NT2/D1 (cell line): ENCODE measurements at regions not wholly inside any gene's neighbourhood (a gene's known extent, or its start where the extent isn't known, plus 50 kb on each side); places are given as distances from the start of the nearest gene placed in this dataset.
"Not testable (repeated sequence)": the region's sequence is repeated elsewhere in the genome, so short reads cannot be mapped to it uniquely, and the experiment has no call there.

ENCODE experiments used
- DNase-seq: peaks from one replicate; pipeline ENCODE4 v3.0.0-alpha.2; 2011; ENCODE audit warnings: low read depth, low spot score
- H3K27me3 ChIP-seq: 2 replicates; pipeline ENCODE4 v1.6.0; 2011; ENCODE audit warnings: mild to moderate bottlenecking; ENCODE audit not compliant: insufficient read length, insufficient read depth
- H3K36me3 ChIP-seq: 2 replicates; pipeline ENCODE4 v1.6.1; 2011; ENCODE audit warnings: mild to moderate bottlenecking, low read length, mixed read lengths; ENCODE audit not compliant: insufficient read depth, insufficient read length
- H3K4me1 ChIP-seq: 2 replicates; pipeline ENCODE4 v1.5.1; 2011; ENCODE audit not compliant: insufficient read depth, insufficient read length
- H3K4me3 ChIP-seq: 2 replicates; pipeline ENCODE4 v1.5.1; 2011; ENCODE audit warnings: low read depth; ENCODE audit not compliant: insufficient read length
- H3K9ac ChIP-seq: 2 replicates; pipeline ENCODE4 v1.6.0; 2011; ENCODE audit warnings: low read depth; ENCODE audit not compliant: insufficient read length
- H3K9me3 ChIP-seq: 2 replicates; pipeline ENCODE4 v1.5.1; 2011; ENCODE audit warnings: mild to moderate bottlenecking, low read length; ENCODE audit not compliant: insufficient read depth
- SUZ12 ChIP-seq: IDR thresholded peaks from 2 replicates; pipeline ENCODE4 v1.6.1; 2011; ENCODE audit not compliant: insufficient read length, insufficient read depth; ENCODE audit errors: extremely low read depth
- YY1 ChIP-seq: IDR thresholded peaks from 2 replicates; pipeline ENCODE4 v1.6.1; 2011; ENCODE audit not compliant: insufficient read length, insufficient read depth
- ZNF274 ChIP-seq: IDR thresholded peaks from 2 replicates; pipeline ENCODE4 v1.6.1; 2011; ENCODE audit warnings: mild to moderate bottlenecking, low read depth, low read length

GRCh38 chr7:33792041-33792440, 113.3 kb upstream of the BMPER start:
- no peaks in the 10 kb centered on the region for H3K27me3 ChIP-seq
- no peak for DNase-seq
- H3K36me3 ChIP-seq, result no peaks in the 10 kb centered on the region
- no peak for TF ChIP-seq SUZ12
- no peak for TF ChIP-seq ZNF274
- TF ChIP-seq YY1, result no peak
- H3K9ac ChIP-seq, result no peak overlapping the region
- peaks cover 2% of the 10 kb centered on the region for H3K4me1 ChIP-seq
- H3K9me3 ChIP-seq, result 0 out of 2 replicates have a peak, but pooled peaks cover 2% of the 10 kb centered on the region
- no peak overlapping the region for H3K4me3 ChIP-seq

DNA sequence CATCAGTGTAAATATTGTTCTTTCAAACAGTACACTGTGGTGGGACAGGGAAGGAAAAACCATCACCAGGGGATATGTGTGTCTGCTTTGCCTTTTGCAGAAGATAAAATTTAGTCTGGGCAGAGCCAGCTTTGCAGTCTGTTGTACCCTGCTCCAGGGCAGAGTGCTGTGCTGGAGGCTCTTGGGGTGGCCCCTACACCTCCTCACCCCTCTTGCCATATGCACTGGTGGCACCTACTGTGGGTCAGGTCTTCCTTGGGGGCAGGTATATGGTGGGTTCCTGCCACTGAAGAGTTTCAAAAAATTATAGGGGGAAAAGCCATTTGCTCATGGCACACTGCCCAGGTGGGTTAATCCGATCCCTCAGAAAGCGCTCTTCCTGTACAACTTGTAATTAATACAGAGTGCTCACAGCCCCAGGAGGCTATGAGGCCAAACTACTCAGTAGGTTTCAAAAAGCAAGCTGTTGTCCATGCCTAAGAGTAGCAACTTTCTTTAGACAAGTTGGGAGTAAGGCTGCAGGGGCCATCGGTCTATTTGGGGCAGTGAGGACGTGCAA, 112.7 kb upstream of the BMPER start:
- Histone ChIP-seq H3K4me1 (peaks cover 2% of the 10 kb centered on the region), H3K9ac (no peak overlapping the region), H3K36me3 (no peaks in the 10 kb centered on the region), H3K27me3 (no peaks in the 10 kb centered on the region), H3K9me3 (0 out of 2 replicates have a peak, but pooled peaks cover 7% of the 10 kb centered on the region), H3K4me3 (no peak overlapping the region)
- TF ChIP-seq ZNF274 (no peak), SUZ12 (no peak), YY1 (no peak)
- no peak for DNase-seq

DNA sequence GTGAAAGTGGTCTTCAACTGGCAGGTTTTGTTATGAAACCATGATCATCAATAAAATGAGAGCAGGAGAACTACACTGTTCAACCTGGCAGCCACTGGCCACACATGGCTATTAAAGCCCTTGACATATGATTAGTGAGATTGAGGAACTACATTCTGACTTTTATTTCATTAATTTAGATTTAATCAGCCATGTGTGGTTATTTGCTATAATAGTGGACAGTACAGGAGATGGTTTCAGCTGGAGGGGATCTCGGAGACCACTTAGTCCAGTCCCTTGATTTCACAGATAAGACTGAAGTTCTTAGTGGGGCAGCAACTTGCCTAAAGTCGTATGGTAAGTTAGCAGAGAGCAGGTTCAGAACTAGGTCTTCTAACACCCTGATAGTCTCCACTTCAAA, 111.7 kb upstream of the BMPER start:
- no peak overlapping the region for H3K4me3 ChIP-seq
- peaks cover 10% of the 10 kb centered on the region; the same call in 1 of the 2 replicates for H3K9me3 ChIP-seq
- no peaks in the 10 kb centered on the region for H3K27me3 ChIP-seq
- peaks cover 2% of the 10 kb centered on the region for H3K4me1 ChIP-seq
- H3K9ac ChIP-seq, result no peak overlapping the region
- no peaks in the 10 kb centered on the region for H3K36me3 ChIP-seq
- DNase-seq, result no peak
- TF ChIP-seq SUZ12 (no peak), ZNF274 (no peak), YY1 (no peak)

GRCh38 chr7:33794419-33794818, 110.9 kb upstream of the BMPER start:
- no peak for TF ChIP-seq YY1
- TF ChIP-seq SUZ12, result no peak
- TF ChIP-seq ZNF274, result no peak
- Histone ChIP-seq H3K9ac (no peak overlapping the region), H3K9me3 (peaks cover 10% of the 10 kb centered on the region; the same call in 1 of the 2 replicates), H3K36me3 (no peaks in the 10 kb centered on the region), H3K27me3 (no peaks in the 10 kb centered on the region), H3K4me1 (peaks cover 2% of the 10 kb centered on the region), H3K4me3 (no peak overlapping the region)
- DNase-seq, result no peak

DNA sequence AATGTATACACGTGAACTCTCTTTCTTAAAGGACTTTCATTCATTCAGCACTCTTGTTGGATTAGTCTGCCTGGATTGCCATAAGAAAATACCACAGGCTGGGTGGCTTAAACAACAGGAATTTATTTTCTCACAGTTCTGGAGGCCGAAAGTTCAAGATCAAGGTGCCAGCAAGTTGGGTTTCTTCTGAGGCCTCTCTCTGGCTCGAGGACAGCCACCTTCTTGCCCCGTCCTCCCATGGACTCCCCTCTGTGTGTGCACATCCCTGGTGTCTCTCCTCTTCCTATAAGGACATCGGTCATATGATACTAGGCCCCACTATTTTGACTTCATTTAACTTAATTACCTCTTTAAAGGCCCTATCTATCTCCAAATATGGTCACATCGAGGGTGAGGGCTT, 110.4 kb upstream of the BMPER start:
- Histone ChIP-seq H3K27me3 (no peaks in the 10 kb centered on the region), H3K4me3 (no peak overlapping the region), H3K9ac (no peak overlapping the region), H3K4me1 (peaks cover 2% of the 10 kb centered on the region), H3K36me3 (no peaks in the 10 kb centered on the region), H3K9me3 (peaks cover 10% of the 10 kb centered on the region; the same call in 1 of the 2 replicates)
- no peak for DNase-seq
- no peak for TF ChIP-seq YY1
- no peak for TF ChIP-seq ZNF274
- TF ChIP-seq SUZ12, result no peak

- Histone ChIP-seq H3K9ac (no peak overlapping the region), H3K9me3 (peaks cover 10% of the 10 kb centered on the region; the same call in 1 of the 2 replicates), H3K27me3 (no peaks in the 10 kb centered on the region), H3K4me1 (no peaks in the 10 kb centered on the region), H3K4me3 (no peak overlapping the region), H3K36me3 (no peaks in the 10 kb centered on the region)
- no peak for DNase-seq
- TF ChIP-seq YY1, result no peak
- TF ChIP-seq ZNF274, result no peak
Measured at GRCh38 chr7:33796538-33796937, 108.8 kb upstream of the BMPER start.

GRCh38 chr7:33797512-33797911, 107.8 kb upstream of the BMPER start:
- not testable (repeated sequence) for H3K27me3 ChIP-seq, H3K9ac ChIP-seq, DNase-seq, H3K4me3 ChIP-seq, H3K4me1 ChIP-seq, H3K36me3 ChIP-seq
- H3K9me3 ChIP-seq, result peaks cover 10% of the 10 kb centered on the region; the same call in 1 of the 2 replicates
